CD4-positive, alpha-beta T cell treated with Interleukin-6 for 4 hours (primary cell): ENCODE measurements at regions not wholly inside any gene's neighbourhood (a gene's known extent, or its start where the extent isn't known, plus 50 kb on each side); places are given as distances from the start of the nearest gene placed in this dataset.

Experiments used
- DNase-seq: peaks from one replicate; pipeline ENCODE4 v3.0.0-alpha.2; 2020; ENCODE audit warnings: mixed read lengths

DNA sequence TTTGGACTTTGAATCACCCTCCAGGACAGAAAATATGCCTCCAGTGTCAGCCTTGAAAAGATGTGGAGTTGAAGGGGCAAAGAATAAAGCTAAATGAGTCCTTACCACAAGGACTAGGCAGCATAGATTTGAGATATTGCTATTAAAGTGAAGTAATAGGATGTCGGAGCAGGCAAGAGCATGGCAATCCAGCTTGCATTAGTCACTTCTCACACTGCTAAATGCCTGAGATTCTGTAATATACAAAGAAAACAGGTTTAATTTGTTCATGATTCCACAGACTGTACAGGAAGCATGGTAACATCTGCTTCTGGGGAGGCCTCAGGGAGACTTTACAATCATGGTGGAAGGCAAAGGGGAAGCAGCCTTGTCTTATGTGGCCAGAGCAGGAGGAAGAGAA lies 109.8 kb upstream of the PCDH7 start:
- DNase-seq: no peak

DNA sequence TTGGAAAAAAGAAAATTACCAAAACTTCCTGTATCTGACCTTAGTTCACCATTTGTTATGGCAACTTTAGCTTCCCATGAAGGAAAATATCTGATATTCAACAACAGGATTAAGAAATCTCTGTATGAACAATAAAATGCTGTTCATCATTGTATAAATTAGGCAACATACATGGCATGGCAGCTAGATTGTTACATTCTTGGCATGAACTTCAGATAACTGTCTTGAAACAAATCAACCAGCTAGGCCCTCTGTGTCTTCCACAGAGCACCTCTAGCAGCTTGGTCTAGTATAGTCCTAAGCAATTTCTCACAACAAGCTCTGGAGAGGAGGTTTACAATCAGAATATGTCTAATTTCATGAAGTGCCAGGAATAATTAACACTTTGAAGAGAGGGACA lies 105.4 kb upstream of the PCDH7 start:
- DNase-seq: no peak

DNA sequence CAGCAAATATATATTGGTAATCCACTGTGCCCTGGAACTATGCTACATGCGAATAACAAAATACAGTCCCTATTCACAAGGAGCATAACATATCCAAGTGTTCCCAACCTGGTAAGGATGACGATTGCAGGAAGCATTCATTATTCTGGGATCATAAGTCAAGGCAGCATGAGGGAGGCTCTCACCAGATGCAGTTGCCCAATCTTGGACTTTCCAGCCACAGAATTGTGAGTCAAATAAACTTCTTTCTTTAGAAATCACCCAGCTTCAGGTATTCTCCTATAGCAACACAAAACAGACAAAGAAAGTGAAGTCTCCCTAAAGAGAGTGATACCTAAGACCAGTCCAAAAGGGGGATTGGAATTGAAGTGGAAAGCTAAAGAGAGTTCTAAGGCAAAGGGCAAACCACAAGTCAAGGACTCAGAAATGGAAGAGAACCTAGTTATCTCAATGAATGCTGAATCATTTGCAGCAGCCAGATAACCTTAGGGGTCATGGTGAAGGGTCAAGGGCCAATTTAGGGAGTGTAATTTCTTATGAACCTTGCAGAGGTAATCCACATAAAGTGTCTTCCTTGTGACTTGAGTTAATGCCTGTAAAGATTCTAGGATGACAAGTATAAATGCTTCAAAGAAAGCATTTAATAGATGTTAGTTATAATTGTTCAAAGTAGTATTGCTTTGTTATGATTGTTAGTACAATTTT lies 103.1 kb upstream of the PCDH7 start:
- DNase-seq: no peak

DNA sequence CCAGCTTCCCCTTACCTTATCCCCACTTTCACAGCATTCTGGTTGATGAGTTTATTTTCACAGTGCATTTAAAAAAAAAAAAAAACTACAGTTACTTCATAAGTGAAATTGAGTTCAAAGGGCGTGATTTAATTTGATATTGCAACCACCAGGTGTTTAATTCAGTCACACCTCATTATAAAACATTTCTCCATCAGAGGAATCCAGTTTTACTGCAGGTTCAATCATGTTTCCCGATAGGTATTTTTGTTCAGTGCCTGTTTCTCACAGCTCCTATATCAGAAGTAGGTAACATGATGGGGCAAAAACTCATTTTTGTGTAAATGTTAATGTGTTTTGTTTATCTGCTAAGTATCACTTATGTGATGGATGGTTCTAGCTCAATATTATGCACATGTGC lies 102.3 kb upstream of the PCDH7 start:
- DNase-seq: no peak

DNA sequence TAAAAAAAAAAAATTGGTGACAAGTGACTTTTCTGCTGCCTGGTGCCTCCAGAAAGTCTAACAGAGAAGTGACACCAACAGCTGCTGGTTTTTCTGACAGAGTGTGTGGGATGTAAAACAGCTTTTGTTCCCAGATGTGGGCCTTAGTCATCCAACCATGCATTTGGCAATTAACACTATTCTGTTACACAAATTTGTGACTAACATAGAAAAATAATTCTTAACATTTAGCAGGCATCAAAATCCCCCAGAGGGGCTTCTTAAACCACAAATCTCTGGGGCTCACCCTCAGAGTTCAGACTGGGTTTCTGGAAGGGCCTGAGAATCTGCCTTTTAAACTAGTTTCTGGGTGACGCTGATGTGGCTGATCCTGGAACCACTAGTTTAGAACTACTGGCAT lies 100.5 kb upstream of the PCDH7 start:
- DNase-seq: no peak

DNA sequence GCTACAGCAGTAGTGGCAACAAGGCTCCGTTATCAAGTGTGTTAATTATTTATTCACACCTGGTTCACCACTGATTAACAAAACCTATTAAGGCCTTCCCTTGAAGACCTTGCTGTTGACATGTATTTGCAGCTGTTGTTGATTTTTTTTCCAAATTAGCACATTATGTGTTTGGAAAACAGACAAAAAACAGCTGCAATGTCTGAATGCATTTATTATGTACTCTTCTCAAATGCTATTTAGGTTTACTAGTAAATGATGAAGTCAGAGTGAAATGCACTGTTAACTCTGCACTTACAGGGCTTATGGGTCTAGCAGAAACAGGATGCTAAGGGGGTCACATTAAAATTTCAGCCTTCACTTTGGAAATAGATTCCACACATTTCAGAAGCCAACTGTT lies 99.5 kb upstream of the PCDH7 start:
- no peak for DNase-seq

DNA sequence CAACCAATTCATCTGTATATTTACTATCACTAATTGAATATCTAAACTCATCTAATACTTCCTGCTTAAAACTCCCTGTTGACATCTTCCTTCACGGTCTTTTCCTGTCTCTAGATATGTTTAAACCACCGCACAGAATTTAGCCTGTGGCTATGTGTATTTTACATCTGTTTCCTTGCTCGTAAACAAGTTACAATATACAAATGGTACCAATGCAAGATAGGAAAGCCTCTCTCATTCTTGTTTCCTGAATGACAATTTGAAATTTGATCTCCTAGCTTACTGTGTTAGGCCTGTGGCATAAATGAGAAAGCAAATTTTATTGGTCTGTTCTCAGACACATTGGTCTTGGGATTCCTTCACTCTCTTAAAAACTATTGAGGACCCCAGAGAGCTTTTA lies 89.7 kb upstream of the PCDH7 start:
- DNase-seq: no peak

DNA sequence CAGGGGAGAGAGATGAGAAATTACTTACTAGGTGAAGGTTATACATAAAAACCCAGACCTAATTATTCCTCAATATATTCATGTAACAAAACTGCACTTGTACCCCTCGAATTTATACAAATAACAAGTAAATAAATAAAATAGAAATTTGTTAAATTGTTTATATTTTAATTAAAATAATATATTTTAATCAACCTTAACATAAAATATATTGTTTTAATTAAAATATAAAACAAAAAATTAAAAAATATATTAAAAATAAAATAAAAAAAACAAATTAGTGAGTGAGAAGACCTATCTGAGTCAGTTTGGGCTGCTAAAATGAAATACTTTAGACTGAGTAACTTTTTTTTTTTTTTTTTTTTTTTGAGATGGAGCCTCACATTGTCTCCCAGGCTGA lies 87.4 kb upstream of the PCDH7 start:
- DNase-seq: no peak

DNA sequence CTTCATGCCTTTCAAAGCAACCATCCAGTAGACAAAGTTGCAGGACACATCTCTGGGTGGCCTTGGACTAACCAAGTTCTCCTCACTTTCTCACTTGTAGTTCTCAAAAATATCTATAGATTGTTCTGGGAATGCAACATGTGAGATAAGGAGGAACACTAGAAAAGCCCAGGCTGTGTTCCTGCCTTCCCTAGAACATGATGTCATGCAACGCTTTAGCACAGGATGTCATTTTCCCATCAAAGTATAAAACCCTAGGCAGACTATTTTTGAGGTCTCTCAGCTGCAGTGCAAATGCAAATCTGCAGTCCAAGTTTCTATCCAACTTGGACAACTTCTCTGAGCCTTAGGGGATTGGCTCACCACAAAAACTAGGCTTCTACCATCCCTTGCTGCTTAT lies 78.8 kb upstream of the PCDH7 start:
- no peak for DNase-seq

DNA sequence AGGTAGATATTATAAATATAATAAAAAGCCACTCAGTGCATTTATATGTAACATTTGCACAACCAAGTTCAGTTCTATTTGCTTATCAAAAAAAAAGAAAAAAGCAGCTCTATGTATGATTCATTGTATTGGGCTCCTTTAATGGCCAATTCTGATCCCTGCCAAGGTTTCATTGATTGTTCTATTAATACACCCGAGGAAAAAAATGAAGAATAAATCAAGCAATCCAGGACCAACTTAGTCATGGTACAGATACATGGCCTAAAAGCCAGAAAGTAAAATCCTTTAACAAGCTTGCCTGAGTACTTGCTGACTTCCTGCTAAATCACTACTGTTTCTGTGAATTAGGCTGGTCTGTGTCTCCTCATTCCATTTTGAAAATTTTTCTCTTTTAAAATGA lies 77.6 kb upstream of the PCDH7 start:
- DNase-seq: no peak

DNA sequence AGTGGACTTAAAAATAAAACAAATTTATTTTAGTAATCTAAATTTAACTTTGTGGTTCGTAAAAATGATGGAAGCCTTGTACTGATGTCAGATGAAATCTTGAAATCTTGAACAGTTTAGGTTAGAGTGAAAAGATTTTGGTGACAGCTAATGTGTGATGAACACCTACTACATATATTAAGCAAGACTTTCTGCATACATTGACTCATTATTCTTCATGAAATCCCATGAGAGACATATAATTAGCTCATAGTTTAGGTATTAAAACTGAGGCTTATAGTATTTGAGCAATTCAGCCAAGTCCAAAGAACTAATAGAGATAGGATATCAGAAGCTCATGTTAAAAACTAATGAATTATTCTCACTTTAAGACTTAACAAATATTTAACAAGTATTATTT lies 66.9 kb upstream of the PCDH7 start:
- DNase-seq: no peak

DNA sequence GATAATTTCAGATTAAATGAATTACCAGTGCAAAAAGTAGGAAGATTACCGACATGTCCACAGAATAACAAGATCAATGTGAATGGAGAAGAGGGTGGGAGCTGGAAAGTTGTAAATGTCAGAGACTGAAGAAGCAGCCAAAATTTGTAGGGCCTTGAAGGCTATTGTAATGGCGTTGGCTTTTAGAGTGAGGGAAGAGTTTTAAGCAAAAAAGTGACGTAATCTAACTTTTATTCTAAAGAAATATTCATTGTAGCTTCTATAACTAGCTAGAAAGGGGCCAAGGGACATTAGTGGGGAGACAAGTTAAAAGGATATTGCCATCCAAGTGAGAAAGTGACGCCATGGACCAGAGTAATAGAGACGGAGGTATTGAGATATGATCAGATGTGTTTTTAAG lies 63.3 kb upstream of the PCDH7 start:
- no peak for DNase-seq

DNA sequence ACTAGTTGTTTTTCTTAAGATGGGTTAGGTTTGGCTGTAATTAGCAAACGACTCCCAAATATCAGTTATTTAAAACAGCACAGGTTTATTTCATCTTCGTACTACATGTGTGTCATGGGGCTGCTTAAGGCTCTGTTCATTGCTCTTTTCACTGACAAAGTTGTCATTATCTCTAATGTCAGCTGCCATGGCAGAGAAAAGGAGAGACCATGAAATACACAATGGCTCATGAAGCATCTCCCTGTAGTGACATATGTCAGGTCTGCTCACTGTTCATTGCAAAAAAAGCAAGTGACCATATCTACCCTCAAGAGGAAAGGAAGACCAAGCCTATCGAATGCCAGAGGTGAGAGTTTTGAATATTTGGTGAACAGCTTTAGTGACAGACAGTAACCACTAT lies 52.2 kb upstream of the PCDH7 start:
- no peak for DNase-seq

DNA sequence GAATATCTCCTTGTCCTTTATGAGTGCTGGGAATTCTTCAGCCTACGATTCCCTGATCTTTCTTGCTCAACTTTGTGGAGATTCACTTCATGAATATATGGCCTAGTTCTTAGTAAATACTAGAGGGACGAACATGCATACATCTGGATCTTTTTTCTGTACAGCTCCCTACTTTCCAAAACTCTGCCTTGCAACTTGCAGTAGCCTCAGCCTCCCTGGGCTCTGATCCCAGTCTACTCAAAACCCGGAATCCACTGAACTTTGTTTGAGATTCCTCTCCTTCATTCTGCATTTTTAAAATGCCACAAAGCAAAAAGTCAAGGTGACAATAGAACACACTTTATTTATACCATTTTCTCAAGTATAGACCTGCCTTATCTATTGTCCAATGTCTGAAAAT lies 50.0 kb upstream of the PCDH7 start:
- no peak for DNase-seq
